Tongue (tissue), 1 donor: ENCODE measurements at regions not wholly inside any gene's neighbourhood (a gene's known extent, or its start where the extent isn't known, plus 50 kb on each side); places are given as distances from the start of the nearest gene placed in this dataset.
"Not testable (repeated sequence)": the region's sequence is repeated elsewhere in the genome, so short reads cannot be mapped to it uniquely, and the experiment has no call there.

Experiments used
- DNase-seq: peaks from one replicate; pipeline ENCODE4 v3.0.0-alpha.2; 2015

DNA sequence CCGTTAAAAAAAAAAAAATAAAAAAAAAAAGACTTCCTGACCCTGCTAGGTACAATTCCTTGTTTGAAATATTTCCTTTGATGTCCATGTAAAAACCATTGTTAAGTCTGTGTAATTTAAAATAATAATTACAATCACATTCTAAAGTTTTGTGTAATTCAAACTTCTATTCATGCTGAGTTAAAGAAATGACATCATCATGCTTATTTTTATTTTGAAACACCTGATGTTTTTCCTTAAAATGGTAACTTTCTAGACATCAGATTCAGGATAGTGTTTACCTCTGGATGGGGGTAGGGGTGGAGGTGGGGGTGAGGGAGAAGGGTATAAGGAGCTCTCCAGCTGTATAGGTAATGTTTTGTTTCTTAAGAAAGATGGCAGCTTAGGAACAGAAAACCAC, 92.8 kb downstream of the ADCYAP1 start:
- DNase-seq: no peak

GRCh38 chr18:998936-999335, 94.3 kb downstream of the ADCYAP1 start:
- DNase-seq: no peak

- DNase-seq: no peak
Measured at GRCh38 chr18:1002653-1003178, 98.0 kb downstream of the ADCYAP1 start.

GRCh38 chr18:1003499-1003898, 98.8 kb downstream of the ADCYAP1 start:
- DNase-seq: no peak

DNA sequence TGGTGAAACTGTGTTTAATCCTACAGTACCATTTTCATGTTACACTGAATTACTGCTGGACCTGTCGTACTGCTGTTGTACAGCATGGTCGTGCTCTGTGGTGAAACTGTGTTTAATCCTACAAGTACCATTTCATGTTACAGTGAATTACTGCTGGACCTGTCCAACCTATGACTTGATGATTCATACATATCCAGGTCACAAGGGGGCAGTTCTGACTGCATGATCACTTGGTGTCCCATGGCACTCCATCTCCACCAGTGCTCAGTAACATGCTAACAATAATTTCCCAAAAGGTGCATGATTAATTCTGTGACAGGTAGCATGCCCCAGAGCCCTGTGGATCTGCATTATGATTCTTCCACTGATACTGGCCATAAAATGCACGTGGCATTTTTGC, 101.6 kb downstream of the ADCYAP1 start:
- DNase-seq: no peak

DNA sequence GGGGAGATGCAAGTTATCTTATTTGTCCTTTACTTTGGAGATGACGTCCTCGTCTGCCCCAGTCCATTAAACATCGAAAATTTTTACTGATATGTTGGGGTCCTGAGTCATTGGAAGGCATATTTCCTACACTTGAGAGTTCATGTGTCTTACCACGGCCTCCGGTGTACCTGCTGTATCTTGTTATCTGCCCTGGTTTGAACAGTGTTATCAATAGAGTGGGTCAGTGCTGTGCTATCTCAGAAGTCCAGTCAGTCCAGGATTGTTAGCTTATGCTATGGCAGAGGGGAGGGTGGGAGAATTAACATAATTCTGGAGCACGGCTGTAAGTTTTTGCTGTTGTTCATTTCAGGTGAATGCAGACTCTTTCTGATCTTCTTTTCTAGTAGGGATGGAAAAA, 102.3 kb downstream of the ADCYAP1 start:
- no peak for DNase-seq

- no peak for DNase-seq
Measured at GRCh38 chr18:1011349-1011748, 106.7 kb downstream of the ADCYAP1 start.

DNA sequence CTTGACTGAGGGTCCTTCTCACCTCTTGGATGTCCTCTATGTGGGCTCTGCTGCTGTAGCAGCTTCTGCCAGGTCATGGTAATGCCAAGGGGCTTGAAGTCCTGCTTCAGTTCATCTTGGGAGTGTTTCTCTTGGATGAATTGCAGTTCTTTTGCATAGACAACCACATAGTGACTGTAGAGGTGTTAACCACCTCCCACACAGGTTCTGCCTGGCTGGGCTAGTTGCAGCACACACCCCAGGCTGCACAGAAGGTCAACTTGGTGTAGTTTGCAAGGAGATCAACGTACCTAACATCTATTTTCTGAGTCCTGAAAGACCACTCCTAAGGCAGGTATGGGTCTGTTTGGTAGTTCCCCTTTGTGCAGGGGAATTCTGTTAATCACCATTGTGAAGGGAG, 108.1 kb downstream of the ADCYAP1 start:
- DNase-seq: no peak

GRCh38 chr18:1013951-1014350, 109.3 kb downstream of the ADCYAP1 start:
- no peak for DNase-seq

- DNase-seq: no peak
Measured at GRCh38 chr18:1014509-1014908, 109.8 kb downstream of the ADCYAP1 start.

- DNase-seq: no peak
Measured at GRCh38 chr18:1014951-1015624, 110.4 kb downstream of the ADCYAP1 start.

DNA sequence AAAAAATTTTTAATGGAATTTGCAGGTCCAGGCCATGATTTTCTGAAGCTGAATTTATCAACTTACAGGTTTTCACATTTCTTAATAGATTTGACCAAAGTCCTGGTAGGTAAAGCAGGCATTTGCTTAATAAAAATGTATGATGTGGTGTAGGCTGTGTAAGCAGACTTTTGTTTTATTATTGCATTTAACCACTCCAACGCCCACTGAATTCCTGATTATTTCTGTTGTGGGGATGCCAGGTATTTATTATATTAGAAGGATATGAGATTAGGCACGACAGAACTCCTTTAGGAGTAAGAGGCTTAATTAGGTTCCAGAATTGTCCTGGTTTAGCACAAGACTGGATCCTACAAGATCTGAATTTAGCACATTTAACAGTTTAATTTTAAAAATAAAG, 111.1 kb downstream of the ADCYAP1 start:
- DNase-seq: no peak

- DNase-seq: peak; percentile 50
Measured at GRCh38 chr18:1017227-1018058, 112.8 kb downstream of the ADCYAP1 start.

DNA sequence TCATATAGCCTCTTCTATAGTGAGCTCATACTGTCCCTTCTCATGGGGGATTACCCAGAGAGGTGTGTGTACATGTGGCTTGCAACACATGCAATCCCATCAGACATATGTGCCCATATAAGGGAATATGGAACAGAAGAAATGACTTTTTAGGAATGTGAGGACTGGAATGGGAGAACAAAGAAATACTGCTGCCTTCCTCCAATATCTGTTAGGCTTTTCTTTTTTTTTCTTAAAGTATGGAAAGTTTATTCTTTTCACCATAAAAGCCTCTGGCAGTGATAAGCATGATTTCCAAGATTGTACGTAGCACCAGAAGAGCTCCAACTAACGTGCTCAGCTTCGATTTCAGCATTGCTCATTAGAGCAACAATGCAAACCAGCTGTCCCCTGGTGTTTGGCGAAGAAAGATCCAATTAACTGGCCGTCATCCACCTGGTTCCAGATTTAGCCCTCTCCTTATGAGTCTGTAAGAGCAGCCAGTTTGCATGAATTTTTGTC, 113.6 kb downstream of the ADCYAP1 start:
- peak; percentile 65 for DNase-seq

GRCh38 chr18:1019191-1019590, 114.5 kb downstream of the ADCYAP1 start:
- no peak for DNase-seq

DNA sequence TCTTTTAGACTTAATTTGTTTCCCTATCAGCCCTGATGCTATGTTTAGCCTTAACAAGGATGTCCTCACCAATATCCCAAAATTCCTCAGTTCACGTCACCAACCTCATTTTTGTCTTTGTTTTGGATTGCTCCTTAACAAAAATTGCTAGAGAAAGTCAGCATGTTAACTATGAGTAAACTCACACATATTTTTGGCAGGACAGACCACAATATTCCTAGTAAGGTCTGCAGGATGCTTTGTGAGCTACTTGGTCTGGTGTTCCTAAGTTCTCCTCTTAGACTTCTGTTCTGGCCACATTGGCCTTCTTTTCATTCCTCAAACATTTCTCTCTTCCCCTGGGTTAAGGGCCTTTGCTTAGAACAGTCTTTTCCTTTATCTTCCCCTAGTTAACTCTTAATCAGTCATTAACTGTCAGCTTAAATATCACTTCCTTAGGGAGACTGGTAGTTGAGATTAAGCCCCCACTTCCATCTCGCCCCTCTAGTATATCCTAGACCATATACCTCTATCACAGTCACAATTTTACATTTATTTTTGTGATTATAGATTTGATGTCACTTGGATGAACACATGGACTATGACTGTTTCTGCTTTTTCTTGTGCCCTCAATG, 116.2 kb downstream of the ADCYAP1 start:
- DNase-seq: no peak

GRCh38 chr18:1026930-1027329, 122.3 kb downstream of the ADCYAP1 start:
- DNase-seq: no peak

DNA sequence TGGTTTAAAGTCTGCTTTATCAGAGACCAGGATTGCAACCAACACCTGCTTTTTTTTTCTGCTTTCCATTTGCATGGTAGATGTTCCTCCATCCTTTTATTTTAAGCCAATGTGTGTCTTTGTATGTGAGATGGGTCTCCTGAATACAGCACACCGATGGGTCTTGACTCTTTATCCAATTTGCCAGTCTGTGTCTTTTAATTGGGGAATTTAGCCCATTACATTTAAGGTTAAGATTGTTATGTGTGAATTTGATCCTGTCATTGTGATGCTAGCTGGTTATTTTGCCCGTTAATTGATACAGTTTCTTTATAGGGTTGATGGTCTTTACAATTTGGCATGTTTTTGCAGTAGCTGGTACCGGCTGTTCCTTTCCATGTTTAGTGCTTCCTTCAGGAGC, 128.4 kb downstream of the ADCYAP1 start:
- DNase-seq: not testable (repeated sequence)

DNA sequence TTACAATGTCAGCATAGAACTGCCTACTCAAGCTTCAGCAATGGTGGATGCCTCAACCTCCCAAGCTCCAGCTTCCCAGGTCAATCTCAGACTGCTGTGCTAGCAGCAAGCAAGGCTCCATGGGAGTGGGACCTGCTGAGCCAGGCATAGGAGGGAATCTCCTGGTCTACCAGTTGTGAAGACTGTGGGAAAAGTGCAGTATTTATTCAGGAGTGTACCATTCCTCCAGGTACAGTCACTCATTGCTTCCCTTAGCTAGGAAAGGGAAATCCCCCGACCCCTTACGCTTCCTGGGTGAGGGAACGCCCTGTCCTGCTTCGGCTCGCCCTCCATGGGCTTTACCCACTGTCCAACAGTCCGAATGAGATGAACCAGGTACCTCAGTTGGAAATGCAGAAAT, 130.3 kb downstream of the ADCYAP1 start:
- DNase-seq: no peak

- no peak for DNase-seq
Measured at GRCh38 chr18:1036926-1037325, 132.3 kb downstream of the ADCYAP1 start.

DNA sequence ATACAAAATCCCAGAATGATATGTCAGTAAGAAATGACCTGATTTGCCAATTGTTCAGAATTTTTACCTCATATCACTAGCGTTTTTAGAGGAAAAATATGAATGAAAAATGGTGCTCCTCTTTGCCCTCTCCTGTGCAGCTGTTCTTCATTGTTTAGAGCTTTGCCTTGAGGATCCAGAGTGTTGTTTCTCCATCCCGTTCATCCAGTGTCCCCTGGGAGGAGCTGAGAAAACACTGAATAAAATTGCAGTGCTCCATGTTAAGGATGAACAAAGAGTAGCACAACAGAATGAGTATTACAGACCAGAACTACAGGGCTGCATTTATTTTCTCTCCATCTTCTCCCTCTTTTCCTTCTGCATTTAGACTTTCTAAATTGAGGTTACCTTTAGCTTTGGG, 133.1 kb downstream of the ADCYAP1 start:
- no peak for DNase-seq

- DNase-seq: no peak
Measured at GRCh38 chr18:1039421-1039820, 134.8 kb downstream of the ADCYAP1 start.

- DNase-seq: not testable (repeated sequence)
Measured at GRCh38 chr18:1043039-1043438, 138.4 kb downstream of the ADCYAP1 start.
